ENCODE measurements at regions not wholly inside any gene's neighbourhood (a gene's known extent, or its start where the extent isn't known, plus 50 kb on each side); places are given as distances from the start of the nearest gene placed in this dataset.

GRCh38 chr4:22875587-22876257, 183.0 kb downstream of the GBA3 start:
- Histone ChIP-seq H3K79me2 (ENCODE audit: control insufficient read depth, insufficient read depth, low read length) (no peaks in the 10 kb centered on the region), H3K4me3 (replicated peaks in 1 of 4; ENCODE audit: control extremely low read depth in 1 of 4, insufficient read depth in 1 of 4, low read depth in 3 of 4, low read length in 4 of 4) (no peak overlapping the region), H3K4me1 (ENCODE audit: control insufficient read depth, extremely low read depth, insufficient read depth, low read length) (no peaks in the 10 kb centered on the region), H3K27ac (ENCODE audit: insufficient read depth, low read length) (no peak overlapping the region), H3K36me3 (ENCODE audit: control insufficient read depth, insufficient read depth, low read length) (no peaks in the 10 kb centered on the region), H3K27me3 (ENCODE audit: control insufficient read depth, insufficient read depth, low read length) (no peaks in the 10 kb centered on the region), H4K20me1 (ENCODE audit: control insufficient read depth, extremely low read depth, insufficient read depth, low read length) (no peaks in the 10 kb centered on the region), H3K9me3 (ENCODE audit: control insufficient read depth, insufficient read depth, low read depth, low read length) (no peaks in the 10 kb centered on the region), H2AFZ (ENCODE audit: low read length) (no peak overlapping the region), H3K4me2 (ENCODE audit: extremely low read depth, insufficient read depth, low read length) (no peak overlapping the region), H3K9ac (ENCODE audit: insufficient read depth, low read length) (no peak overlapping the region)
- DNase-seq (ENCODE audit: low read depth in 2 of 2): no peak
- TF ChIP-seq CTCF (conservative IDR thresholded peaks at IDR 0.05 in 1 of 2, IDR thresholded peaks at IDR 0.05 in 1 of 2; ENCODE audit: low read depth in 1 of 2, low read length in 2 of 2): no peak
- no peak for TF ChIP-seq EZH2 (IDR thresholded peaks at IDR 0.05; ENCODE audit: low read length, missing control alignments)

GRCh38 chr4:22874334-22874912, 181.7 kb downstream of the GBA3 start:
- Histone ChIP-seq H3K79me2 (ENCODE audit: control insufficient read depth, insufficient read depth, low read length) (no peaks in the 10 kb centered on the region), H4K20me1 (ENCODE audit: control insufficient read depth, extremely low read depth, insufficient read depth, low read length) (no peaks in the 10 kb centered on the region), H3K27me3 (ENCODE audit: control insufficient read depth, insufficient read depth, low read length) (no peaks in the 10 kb centered on the region), H3K9ac (ENCODE audit: insufficient read depth, low read length) (no peak overlapping the region), H2AFZ (ENCODE audit: low read length) (no peak overlapping the region), H3K4me2 (ENCODE audit: extremely low read depth, insufficient read depth, low read length) (no peak overlapping the region), H3K27ac (ENCODE audit: insufficient read depth, low read length) (no peak overlapping the region), H3K36me3 (ENCODE audit: control insufficient read depth, insufficient read depth, low read length) (no peaks in the 10 kb centered on the region), H3K9me3 (ENCODE audit: control insufficient read depth, insufficient read depth, low read depth, low read length) (no peaks in the 10 kb centered on the region), H3K4me3 (replicated peaks in 1 of 4; ENCODE audit: control extremely low read depth in 1 of 4, insufficient read depth in 1 of 4, low read depth in 3 of 4, low read length in 4 of 4) (no peak overlapping the region), H3K4me1 (ENCODE audit: control insufficient read depth, extremely low read depth, insufficient read depth, low read length) (no peaks in the 10 kb centered on the region)
- no peak for DNase-seq (ENCODE audit: low read depth in 2 of 2)
- TF ChIP-seq EZH2 (IDR thresholded peaks at IDR 0.05; ENCODE audit: low read length, missing control alignments) (no peak), CTCF (conservative IDR thresholded peaks at IDR 0.05 in 1 of 2, IDR thresholded peaks at IDR 0.05 in 1 of 2; ENCODE audit: low read depth in 1 of 2, low read length in 2 of 2) (no peak)

- Histone ChIP-seq H3K27ac (ENCODE audit: insufficient read depth, low read length) (no peak overlapping the region), H3K4me2 (ENCODE audit: extremely low read depth, insufficient read depth, low read length) (no peak overlapping the region), H3K4me1 (ENCODE audit: control insufficient read depth, extremely low read depth, insufficient read depth, low read length) (no peaks in the 10 kb centered on the region), H3K79me2 (ENCODE audit: control insufficient read depth, insufficient read depth, low read length) (no peaks in the 10 kb centered on the region), H3K4me3 (replicated peaks in 1 of 4; ENCODE audit: control extremely low read depth in 1 of 4, insufficient read depth in 1 of 4, low read depth in 3 of 4, low read length in 4 of 4) (no peak overlapping the region), H3K27me3 (ENCODE audit: control insufficient read depth, insufficient read depth, low read length) (no peaks in the 10 kb centered on the region), H3K9ac (ENCODE audit: insufficient read depth, low read length) (no peak overlapping the region), H2AFZ (ENCODE audit: low read length) (no peak overlapping the region), H3K9me3 (ENCODE audit: control insufficient read depth, insufficient read depth, low read depth, low read length) (no peaks in the 10 kb centered on the region), H3K36me3 (ENCODE audit: control insufficient read depth, insufficient read depth, low read length) (no peaks in the 10 kb centered on the region), H4K20me1 (ENCODE audit: control insufficient read depth, extremely low read depth, insufficient read depth, low read length) (no peaks in the 10 kb centered on the region)
- no peak for DNase-seq (ENCODE audit: low read depth in 2 of 2)
- TF ChIP-seq EZH2 (IDR thresholded peaks at IDR 0.05; ENCODE audit: low read length, missing control alignments): no peak
- TF ChIP-seq CTCF (conservative IDR thresholded peaks at IDR 0.05 in 1 of 2, IDR thresholded peaks at IDR 0.05 in 1 of 2; ENCODE audit: low read depth in 1 of 2, low read length in 2 of 2): no peak
Measured at GRCh38 chr4:22873899-22874298, 181.2 kb downstream of the GBA3 start.

All from fibroblast of lung (primary cell).